Urothelium cell line (cell line): ENCODE measurements at regions not wholly inside any gene's neighbourhood (a gene's known extent, or its start where the extent isn't known, plus 50 kb on each side); places are given as distances from the start of the nearest gene placed in this dataset.

ENCODE experiments used
- DNase-seq: peaks from one replicate; pipeline ENCODE4 v3.0.0; 2011; ENCODE audit warnings: low spot score, mixed read lengths
- FAIRE-seq: peaks from 2 replicates; lab custom pipeline; 2011; peaks lifted over from hg19 to GRCh38; lab: Jason Lieb, UNC

DNA sequence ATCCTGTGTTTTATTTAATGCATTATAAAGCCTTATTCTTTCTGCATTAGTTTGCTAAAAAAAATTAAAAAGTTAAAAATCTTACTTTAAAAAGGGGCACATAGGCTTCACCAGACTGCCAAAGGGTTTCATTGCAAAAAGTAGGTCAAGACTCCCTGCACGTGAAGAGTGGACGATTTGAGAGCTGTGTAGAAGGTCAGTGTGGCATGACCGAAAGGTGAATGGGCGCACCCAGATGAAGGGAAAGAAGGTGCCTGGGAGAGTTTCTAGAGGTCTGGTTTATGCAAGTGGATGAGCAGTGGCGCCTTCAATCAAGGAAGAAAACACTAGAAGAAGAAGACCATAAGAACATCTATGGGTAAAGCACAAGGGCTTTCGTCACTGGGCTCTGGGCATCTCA, 111.0 kb downstream of the SP3 start:
- FAIRE-seq, result no peak
- no peak for DNase-seq

DNA sequence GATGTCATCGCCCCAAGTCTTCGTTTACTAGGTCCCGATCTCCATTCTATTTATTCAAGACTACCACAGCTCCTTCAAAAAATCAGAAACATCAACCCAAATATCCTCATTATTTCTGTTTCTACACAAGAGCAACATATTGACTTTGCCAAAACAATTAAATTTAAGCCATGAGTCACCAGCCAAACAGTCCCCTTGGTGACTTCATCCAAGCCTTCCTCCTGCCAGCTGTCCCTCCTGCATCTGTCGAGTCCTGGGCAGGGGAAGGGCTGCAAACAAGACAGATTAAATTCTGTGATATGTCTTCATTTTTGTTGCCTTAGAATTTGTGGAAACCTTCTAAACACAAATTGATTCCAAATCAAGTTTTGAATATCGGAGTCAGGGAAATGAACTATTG, 110.3 kb downstream of the SP3 start:
- DNase-seq (peak; percentile 64), FAIRE-seq (no peak)

DNA sequence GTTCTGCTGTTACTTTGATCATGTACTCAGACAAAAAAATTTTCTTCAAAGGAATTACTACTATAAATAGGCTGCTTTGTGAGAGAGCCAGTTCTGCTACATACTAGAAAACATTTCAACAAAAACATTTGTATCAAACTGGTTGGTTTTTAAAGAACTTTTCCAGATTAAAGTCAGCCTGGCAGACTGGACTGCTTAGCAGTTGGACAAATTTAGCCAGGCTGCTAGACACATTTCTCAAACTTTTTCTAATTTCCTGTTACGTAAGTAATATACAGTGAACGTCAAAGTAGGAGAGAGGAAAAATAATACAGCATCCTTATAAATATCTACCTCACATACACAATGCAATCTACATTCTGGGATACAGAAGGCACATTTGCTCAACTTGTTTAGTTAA, 109.5 kb downstream of the SP3 start:
- FAIRE-seq (no peak), DNase-seq (no peak)
